ENCODE measurements at regions not wholly inside any gene's neighbourhood (a gene's known extent, or its start where the extent isn't known, plus 50 kb on each side); places are given as distances from the start of the nearest gene placed in this dataset.

DNA sequence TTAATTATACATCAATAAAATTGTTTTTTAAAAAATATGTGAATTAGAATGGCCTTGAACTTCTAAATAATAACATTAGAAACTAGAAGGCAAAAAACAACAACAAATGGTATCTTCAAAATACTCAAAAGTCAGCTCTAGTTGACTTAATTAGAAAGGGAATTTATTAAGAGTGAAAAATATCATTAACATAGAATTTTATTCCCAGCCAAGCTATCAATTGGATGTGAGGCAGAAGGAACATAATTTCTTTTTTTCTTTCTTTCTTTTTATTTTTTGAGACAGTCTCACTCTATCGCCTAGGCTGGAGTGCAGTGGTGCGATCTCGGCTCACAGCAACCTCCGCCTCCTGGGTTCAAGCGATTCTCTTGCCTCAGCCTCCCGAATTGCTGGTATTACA, 51.2 kb upstream of the CAPZB start:
- Mint-ChIP-seq H3K4me1 (no peaks in the 10 kb centered on the region), H3K27ac (no peak overlapping the region), H3K9me3 (peaks cover 23% of the 10 kb centered on the region), H3K36me3 (ENCODE audit: low read depth) (peaks cover 4% of the 10 kb centered on the region), H3K4me3 (no peak overlapping the region), H3K27me3 (ENCODE audit: low read depth) (peaks cover 4% of the 10 kb centered on the region)
- TF ChIP-seq, protein P1, sequence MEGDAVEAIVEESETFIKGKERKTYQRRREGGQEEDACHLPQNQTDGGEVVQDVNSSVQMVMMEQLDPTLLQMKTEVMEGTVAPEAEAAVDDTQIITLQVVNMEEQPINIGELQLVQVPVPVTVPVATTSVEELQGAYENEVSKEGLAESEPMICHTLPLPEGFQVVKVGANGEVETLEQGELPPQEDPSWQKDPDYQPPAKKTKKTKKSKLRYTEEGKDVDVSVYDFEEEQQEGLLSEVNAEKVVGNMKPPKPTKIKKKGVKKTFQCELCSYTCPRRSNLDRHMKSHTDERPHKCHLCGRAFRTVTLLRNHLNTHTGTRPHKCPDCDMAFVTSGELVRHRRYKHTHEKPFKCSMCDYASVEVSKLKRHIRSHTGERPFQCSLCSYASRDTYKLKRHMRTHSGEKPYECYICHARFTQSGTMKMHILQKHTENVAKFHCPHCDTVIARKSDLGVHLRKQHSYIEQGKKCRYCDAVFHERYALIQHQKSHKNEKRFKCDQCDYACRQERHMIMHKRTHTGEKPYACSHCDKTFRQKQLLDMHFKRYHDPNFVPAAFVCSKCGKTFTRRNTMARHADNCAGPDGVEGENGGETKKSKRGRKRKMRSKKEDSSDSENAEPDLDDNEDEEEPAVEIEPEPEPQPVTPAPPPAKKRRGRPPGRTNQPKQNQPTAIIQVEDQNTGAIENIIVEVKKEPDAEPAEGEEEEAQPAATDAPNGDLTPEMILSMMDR (IDR thresholded peaks at IDR 0.05; ENCODE audit: unreplicated experiment in 3 of 3), result no peak

DNA sequence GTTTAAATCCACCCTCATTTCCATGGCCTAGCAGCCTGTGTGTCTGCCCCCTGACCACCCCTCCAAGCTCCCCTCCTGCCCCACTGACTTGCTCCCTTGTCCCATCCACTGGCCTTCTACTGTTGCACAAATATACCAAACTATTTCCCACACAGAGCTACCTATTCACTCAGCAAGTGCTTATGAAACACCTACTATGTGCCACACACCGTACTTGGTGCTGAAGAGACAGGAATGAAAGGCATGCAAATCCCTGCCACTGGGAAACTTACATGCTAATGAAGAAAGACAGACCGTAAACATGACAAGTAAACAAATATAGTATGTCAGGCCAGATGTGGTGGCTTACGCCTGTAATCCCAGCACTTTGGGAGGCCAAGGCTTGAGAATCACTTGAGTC, 49.9 kb upstream of the CAPZB start:
- peaks cover 4% of the 10 kb centered on the region for H3K36me3 Mint-ChIP-seq (ENCODE audit: low read depth)
- peaks cover 25% of the 10 kb centered on the region for H3K9me3 Mint-ChIP-seq
- no peak overlapping the region for H3K27ac Mint-ChIP-seq
- peaks cover 4% of the 10 kb centered on the region for H3K27me3 Mint-ChIP-seq (ENCODE audit: low read depth)
- no peaks in the 10 kb centered on the region for H3K4me1 Mint-ChIP-seq
- TF ChIP-seq, protein P1 (IDR thresholded peaks at IDR 0.05; ENCODE audit: unreplicated experiment in 3 of 3), result no peak
- H3K4me3 Mint-ChIP-seq, result no peak overlapping the region
